ENCODE measurements at regions not wholly inside any gene's neighbourhood (a gene's known extent, or its start where the extent isn't known, plus 50 kb on each side); places are given as distances from the start of the nearest gene placed in this dataset.

DNA sequence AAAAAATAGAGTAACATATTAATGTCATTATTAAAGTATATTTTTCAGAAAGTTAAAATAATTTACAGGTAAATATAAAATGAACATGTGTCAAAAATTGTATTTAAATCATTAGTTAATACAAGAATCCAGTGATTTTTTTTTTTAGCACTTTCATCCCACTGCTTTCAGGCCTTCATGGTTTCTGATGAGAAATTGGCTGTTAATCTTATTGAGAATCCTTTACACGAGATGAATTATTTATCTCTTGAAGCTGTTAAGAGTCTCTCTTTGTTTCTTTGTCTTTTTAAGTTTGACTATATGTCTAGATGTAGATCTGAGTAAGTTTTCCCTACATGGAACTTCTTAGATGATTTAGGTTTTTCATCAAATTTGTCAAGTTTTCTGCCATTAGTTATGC, 578.5 kb upstream of the KCND2 start:
- TF ChIP-seq, protein P1, sequence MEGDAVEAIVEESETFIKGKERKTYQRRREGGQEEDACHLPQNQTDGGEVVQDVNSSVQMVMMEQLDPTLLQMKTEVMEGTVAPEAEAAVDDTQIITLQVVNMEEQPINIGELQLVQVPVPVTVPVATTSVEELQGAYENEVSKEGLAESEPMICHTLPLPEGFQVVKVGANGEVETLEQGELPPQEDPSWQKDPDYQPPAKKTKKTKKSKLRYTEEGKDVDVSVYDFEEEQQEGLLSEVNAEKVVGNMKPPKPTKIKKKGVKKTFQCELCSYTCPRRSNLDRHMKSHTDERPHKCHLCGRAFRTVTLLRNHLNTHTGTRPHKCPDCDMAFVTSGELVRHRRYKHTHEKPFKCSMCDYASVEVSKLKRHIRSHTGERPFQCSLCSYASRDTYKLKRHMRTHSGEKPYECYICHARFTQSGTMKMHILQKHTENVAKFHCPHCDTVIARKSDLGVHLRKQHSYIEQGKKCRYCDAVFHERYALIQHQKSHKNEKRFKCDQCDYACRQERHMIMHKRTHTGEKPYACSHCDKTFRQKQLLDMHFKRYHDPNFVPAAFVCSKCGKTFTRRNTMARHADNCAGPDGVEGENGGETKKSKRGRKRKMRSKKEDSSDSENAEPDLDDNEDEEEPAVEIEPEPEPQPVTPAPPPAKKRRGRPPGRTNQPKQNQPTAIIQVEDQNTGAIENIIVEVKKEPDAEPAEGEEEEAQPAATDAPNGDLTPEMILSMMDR (IDR thresholded peaks at IDR 0.05): no peak
- TF ChIP-seq POLR2A (IDR thresholded peaks at IDR 0.05) (no peak), POLR2AphosphoS5 (IDR thresholded peaks at IDR 0.05) (no peak)

Measured in breast epithelium (tissue), 3 donors.